GM12878 (cell line): ENCODE measurements at regions not wholly inside any gene's neighbourhood (a gene's known extent, or its start where the extent isn't known, plus 50 kb on each side); places are given as distances from the start of the nearest gene placed in this dataset.

Source experiments
- ATAC-seq: fragments of 200-7000 bp; cut with Tn5 transposase; 3 replicates; pipeline ENCODE4 v1.9.1; 2020; ENCODE audit warnings: mild to moderate bottlenecking, moderate library complexity
- BruUV-seq: library from RNA; stranded (reverse); fragments of 400-500 nt; replicated peaks from 2 replicates; lab custom pipeline; 2021; lab: Mats Ljungman, UMichigan
- CTCF ChIA-PET: fragments of 300-600 bp; sonication (Branson Sonifier 250); formaldehyde crosslinking; extraction: SDS; loops from one replicate; lab custom pipeline; 2021; ENCODE audit warnings: inconsistent platforms; lab: Yijun Ruan, JAX
- POLR2A ChIA-PET: fragments of 350-600 bp; formaldehyde crosslinking; extraction: SDS; loops from one replicate; lab custom pipeline; 2021; ENCODE audit warnings: inconsistent platforms; lab: Charles Lee
- RAD21 ChIA-PET: fragments of 300-600 bp; sonication (Branson Sonifier 250); formaldehyde crosslinking; loops from one replicate; lab custom pipeline; 2023; ENCODE audit warnings: antibody characterized with exemption; ENCODE audit not compliant: unreplicated experiment; lab: Charles Lee
- SMC1A ChIA-PET: fragments of 300-600 bp; sonication (Branson Sonifier 250); formaldehyde crosslinking; loops from one replicate; lab custom pipeline; 2023; ENCODE audit not compliant: unreplicated experiment, uncharacterized antibody; lab: Charles Lee
- DNase-seq: peaks from one replicate; pipeline ENCODE4 v3.0.0-alpha.2; 2011; ENCODE audit warnings: low read depth, low spot score
- FAIRE-seq: peaks from 3 replicates; lab custom pipeline; 2011; peaks lifted over from hg19 to GRCh38; lab: Jason Lieb, UNC
- H2AFZ ChIP-seq: 2 replicates; pipeline ENCODE4 v1.6.0; 2011; ENCODE audit warnings: low read depth, low read length, control low read depth; ENCODE audit not compliant: control insufficient read depth
- H3K27ac ChIP-seq: 2 replicates; pipeline ENCODE4 v1.5.1; 2011; ENCODE audit warnings: control low read depth; ENCODE audit not compliant: control insufficient read depth, insufficient read depth
- H3K27me3 ChIP-seq, 2 experiments: replicated peaks in 1 of 2; 2 replicates each; pipeline versions ENCODE4 v1.6.0 to v1.6.1; 2011; ENCODE audit warnings: low read length in 1 of 2; ENCODE audit not compliant: control insufficient read depth in 2 of 2, insufficient read depth in 2 of 2
- H3K36me3 ChIP-seq, 2 experiments: 2 replicates each; pipeline ENCODE4 v1.5.1; 2011; ENCODE audit warnings: low read length in 1 of 2; ENCODE audit not compliant: control insufficient read depth in 2 of 2, insufficient read depth in 2 of 2
- H3K4me1 ChIP-seq: 2 replicates; pipeline ENCODE4 v1.6.1; 2011; ENCODE audit warnings: mild to moderate bottlenecking, low read length, moderate library complexity, mixed read lengths; ENCODE audit not compliant: control insufficient read depth, insufficient read depth
- H3K4me2 ChIP-seq: 2 replicates; pipeline ENCODE4 v1.6.0; 2011; ENCODE audit warnings: control low read depth; ENCODE audit not compliant: control insufficient read depth, insufficient read depth
- H3K4me3 ChIP-seq: fragments of 200-600 bp; sonication (generic); 2 replicates; pipeline ENCODE4 v1.5.1; 2016
- H3K79me2 ChIP-seq: 2 replicates; pipeline ENCODE4 v1.6.0; 2011; ENCODE audit warnings: low read length; ENCODE audit not compliant: control insufficient read depth, insufficient read depth
- H3K9ac ChIP-seq: 2 replicates; pipeline ENCODE4 v1.8.0; 2011; ENCODE audit warnings: low read length, control low read depth, mixed read lengths; ENCODE audit not compliant: control insufficient read depth, insufficient read depth
- H3K9me3 ChIP-seq: replicated peaks from 3 replicates; pipeline ENCODE4 v1.5.1; 2011; ENCODE audit warnings: mild to moderate bottlenecking, low read length; ENCODE audit not compliant: control insufficient read depth, insufficient read depth
- H4K20me1 ChIP-seq: 2 replicates; pipeline ENCODE4 v1.6.0; 2011; ENCODE audit not compliant: control insufficient read depth, insufficient read depth
- BHLHE40 ChIP-seq, 2 experiments: fragments of 450-650 bp in 1 of 2; IDR thresholded peaks; 2 replicates each; pipeline ENCODE4 v1.6.1; 2011 to 2017; ENCODE audit warnings: low read depth in 2 of 2, borderline replicate concordance in 1 of 2, improper control_type of control experiment in 1 of 2, low read length in 1 of 2, mild to moderate bottlenecking in 1 of 2
- CHD2 ChIP-seq: IDR thresholded peaks from 2 replicates; pipeline ENCODE4 v1.6.1; 2011; ENCODE audit warnings: low read depth, low read length, improper control_type of control experiment, borderline replicate concordance
- EP300 ChIP-seq, 2 experiments: fragments of 150-350 bp in 1 of 2; IDR thresholded peaks; 2 replicates each; pipeline ENCODE4 v1.6.1; 2011 to 2012; ENCODE audit warnings: low read depth in 2 of 2, low read length in 2 of 2, borderline replicate concordance in 1 of 2, improper control_type of control experiment in 1 of 2, inconsistent platforms in 1 of 2; ENCODE audit not compliant: control insufficient read depth in 1 of 2
- FOS ChIP-seq: IDR thresholded peaks from 3 replicates; pipeline ENCODE4 v1.6.1; 2011; ENCODE audit warnings: borderline replicate concordance; ENCODE audit not compliant: insufficient read length; ENCODE audit errors: extremely low read depth
- JUNB ChIP-seq: IDR thresholded peaks from 2 replicates; pipeline ENCODE4 v1.6.1; 2016; ENCODE audit warnings: antibody characterized with exemption, mild to moderate bottlenecking
- KAT2A ChIP-seq: conservative IDR thresholded peaks from 2 replicates; pipeline ENCODE4 v1.6.1; 2011; ENCODE audit warnings: low read depth, low read length; ENCODE audit not compliant: control insufficient read depth
- MYC ChIP-seq: IDR thresholded peaks from 2 replicates; pipeline ENCODE4 v1.6.1; 2011; ENCODE audit warnings: mild to moderate bottlenecking, low read length, moderate library complexity, inconsistent platforms; ENCODE audit not compliant: insufficient read depth, insufficient replicate concordance, insufficient read length, severe bottlenecking
- NFXL1 ChIP-seq: fragments of 450-650 bp; IDR thresholded peaks from 2 replicates; pipeline ENCODE4 v1.6.1; 2017; ENCODE audit warnings: antibody characterized with exemption, mild to moderate bottlenecking, borderline replicate concordance
- POLR2A ChIP-seq: IDR thresholded peaks from 2 replicates; pipeline ENCODE4 v1.6.1; 2011; ENCODE audit warnings: low read depth, mild to moderate bottlenecking, low read length
- WRNIP1 ChIP-seq: IDR thresholded peaks from 2 replicates; pipeline ENCODE4 v1.6.1; 2011; ENCODE audit warnings: low read depth, low read length, improper control_type of control experiment, borderline replicate concordance
- ZNF274 ChIP-seq: IDR thresholded peaks from one replicate; pipeline ENCODE4 v1.8.0; 2011; ENCODE audit not compliant: insufficient read length, insufficient read depth
- ZNF622 ChIP-seq: fragments of 450-650 bp; IDR thresholded peaks from 2 replicates; pipeline ENCODE4 v1.6.1; 2017; ENCODE audit warnings: mild to moderate bottlenecking, inconsistent platforms
- ZSCAN29 ChIP-seq: fragments of 450-650 bp; IDR thresholded peaks from 2 replicates; pipeline ENCODE4 v1.6.1; 2017; ENCODE audit warnings: mild to moderate bottlenecking, moderate library complexity
- ZZZ3 ChIP-seq: IDR thresholded peaks from 2 replicates; pipeline ENCODE4 v1.6.1; 2011; ENCODE audit warnings: low read depth; ENCODE audit not compliant: control insufficient read depth, insufficient read length
- WGBS: methylation state at CpG from one replicate; pipeline ENCODE4 v1.1.6; 2016; ENCODE audit warnings: low lambda C conversion rate; ENCODE audit not compliant: insufficient replicate concordance, insufficient coverage; ENCODE audit errors: missing lambda C conversion rate; 5-methylcytosine and 5-hydroxymethylcytosine counted together
- in situ Hi-C: fragments of 300-500 bp; cut with MboI; formaldehyde crosslinking; loops from 9 replicates; pipeline ENCODE4 v1.14.3; 2018; ENCODE audit warnings: mixed read lengths
- intact Hi-C: fragments of 100-400 bp; cut with micrococcal nuclease; formaldehyde crosslinking; loops from one replicate; pipeline ENCODE4 v1.14.2; 2022; ENCODE audit not compliant: unreplicated experiment
- TF ChIP-seq, protein P1 (sequence below): fragments of 450-650 bp; IDR thresholded peaks from 2 replicates; pipeline ENCODE4 v1.6.1; 2016; ENCODE audit warnings: mild to moderate bottlenecking
- TF ChIP-seq, protein P2 (sequence below): IDR thresholded peaks from 2 replicates; pipeline ENCODE4 v1.6.1; 2012; ENCODE audit warnings: mild to moderate bottlenecking, low read depth, low read length

DNA sequence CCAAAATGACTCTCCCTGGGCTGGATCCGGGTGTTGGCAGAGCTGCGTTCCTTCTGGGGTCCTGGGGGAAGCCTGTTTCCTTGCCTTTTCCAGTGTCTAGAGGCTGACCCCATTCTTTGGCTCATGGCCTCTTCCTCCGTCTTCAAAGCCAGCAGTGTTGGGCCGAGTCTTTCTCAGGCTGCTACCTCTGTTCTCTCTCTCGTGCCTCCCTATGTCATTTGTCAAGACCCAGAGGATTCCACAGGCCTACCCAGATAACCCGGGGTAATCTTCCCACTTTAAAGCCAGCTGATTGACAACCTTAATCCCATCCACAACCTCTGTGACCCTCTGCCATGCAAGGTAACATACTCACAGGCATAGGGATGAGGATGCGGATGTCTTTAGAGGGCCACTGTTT, 55.0 kb upstream of the KCNMB1 start:
- H3K4me1 ChIP-seq = no peaks in the 10 kb centered on the region
- H3K9ac ChIP-seq = no peak overlapping the region
- RAD21 ChIA-PET = no interaction called here
- TF ChIP-seq KAT2A = no peak
- TF ChIP-seq JUNB = no peak
- no peak for TF ChIP-seq POLR2A
- no peak for TF ChIP-seq ZSCAN29
- no peak for TF ChIP-seq MYC
- TF ChIP-seq ZNF274 = no peak
- TF ChIP-seq NFXL1 = no peak
- TF ChIP-seq EP300 (IDR thresholded peaks at IDR 0.05; ENCODE audit: borderline replicate concordance in 1 of 2, control insufficient read depth in 1 of 2, low read depth in 2 of 2, low read length in 2 of 2) = no peak
- no peak for TF ChIP-seq CHD2
- no peak for TF ChIP-seq BHLHE40 (IDR thresholded peaks at IDR 0.05; ENCODE audit: borderline replicate concordance in 1 of 2, low read depth in 2 of 2, low read length in 1 of 2)
- TF ChIP-seq, protein P1, sequence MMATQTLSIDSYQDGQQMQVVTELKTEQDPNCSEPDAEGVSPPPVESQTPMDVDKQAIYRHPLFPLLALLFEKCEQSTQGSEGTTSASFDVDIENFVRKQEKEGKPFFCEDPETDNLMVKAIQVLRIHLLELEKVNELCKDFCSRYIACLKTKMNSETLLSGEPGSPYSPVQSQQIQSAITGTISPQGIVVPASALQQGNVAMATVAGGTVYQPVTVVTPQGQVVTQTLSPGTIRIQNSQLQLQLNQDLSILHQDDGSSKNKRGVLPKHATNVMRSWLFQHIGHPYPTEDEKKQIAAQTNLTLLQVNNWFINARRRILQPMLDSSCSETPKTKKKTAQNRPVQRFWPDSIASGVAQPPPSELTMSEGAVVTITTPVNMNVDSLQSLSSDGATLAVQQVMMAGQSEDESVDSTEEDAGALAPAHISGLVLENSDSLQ = no peak
- TF ChIP-seq WRNIP1 = no peak
- no peak for TF ChIP-seq ZNF622
- TF ChIP-seq, protein P2, sequence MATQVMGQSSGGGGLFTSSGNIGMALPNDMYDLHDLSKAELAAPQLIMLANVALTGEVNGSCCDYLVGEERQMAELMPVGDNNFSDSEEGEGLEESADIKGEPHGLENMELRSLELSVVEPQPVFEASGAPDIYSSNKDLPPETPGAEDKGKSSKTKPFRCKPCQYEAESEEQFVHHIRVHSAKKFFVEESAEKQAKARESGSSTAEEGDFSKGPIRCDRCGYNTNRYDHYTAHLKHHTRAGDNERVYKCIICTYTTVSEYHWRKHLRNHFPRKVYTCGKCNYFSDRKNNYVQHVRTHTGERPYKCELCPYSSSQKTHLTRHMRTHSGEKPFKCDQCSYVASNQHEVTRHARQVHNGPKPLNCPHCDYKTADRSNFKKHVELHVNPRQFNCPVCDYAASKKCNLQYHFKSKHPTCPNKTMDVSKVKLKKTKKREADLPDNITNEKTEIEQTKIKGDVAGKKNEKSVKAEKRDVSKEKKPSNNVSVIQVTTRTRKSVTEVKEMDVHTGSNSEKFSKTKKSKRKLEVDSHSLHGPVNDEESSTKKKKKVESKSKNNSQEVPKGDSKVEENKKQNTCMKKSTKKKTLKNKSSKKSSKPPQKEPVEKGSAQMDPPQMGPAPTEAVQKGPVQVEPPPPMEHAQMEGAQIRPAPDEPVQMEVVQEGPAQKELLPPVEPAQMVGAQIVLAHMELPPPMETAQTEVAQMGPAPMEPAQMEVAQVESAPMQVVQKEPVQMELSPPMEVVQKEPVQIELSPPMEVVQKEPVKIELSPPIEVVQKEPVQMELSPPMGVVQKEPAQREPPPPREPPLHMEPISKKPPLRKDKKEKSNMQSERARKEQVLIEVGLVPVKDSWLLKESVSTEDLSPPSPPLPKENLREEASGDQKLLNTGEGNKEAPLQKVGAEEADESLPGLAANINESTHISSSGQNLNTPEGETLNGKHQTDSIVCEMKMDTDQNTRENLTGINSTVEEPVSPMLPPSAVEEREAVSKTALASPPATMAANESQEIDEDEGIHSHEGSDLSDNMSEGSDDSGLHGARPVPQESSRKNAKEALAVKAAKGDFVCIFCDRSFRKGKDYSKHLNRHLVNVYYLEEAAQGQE = no peak
- TF ChIP-seq ZZZ3 = no peak
- no peak for TF ChIP-seq FOS
- intact Hi-C loops (no loop called here), in situ Hi-C loops (no loop called here)
- H3K27ac ChIP-seq = no peak overlapping the region
- 39% methylated on average over 7 of the region's 7 CpGs for WGBS
- CTCF ChIA-PET = interaction anchor here (1.0 kb wide), 1 partner anchor 9 kb away, joined by 3 read pairs; no protein-coding TSS in a partner anchor
- POLR2A ChIA-PET = no interaction called here
- SMC1A ChIA-PET = no interaction called here
- DNase-seq (no peak), ATAC-seq (no peak), FAIRE-seq (no peak)
- peaks cover 0 to 3% of the 10 kb centered on the region in 2 experiments; a peak in 2 of 4 replicates for H3K27me3 ChIP-seq
- H4K20me1 ChIP-seq = no peaks in the 10 kb centered on the region
- no peaks in the 10 kb centered on the region; the same call in 2 of the 3 replicates for H3K9me3 ChIP-seq
- no peak overlapping the region for H3K4me3 ChIP-seq
- H3K4me2 ChIP-seq = no peak overlapping the region
- H3K36me3 ChIP-seq = no peaks in the 10 kb centered on the region
- BruUV-seq = no TSS peak
- H2AFZ ChIP-seq = no peak overlapping the region
- H3K79me2 ChIP-seq = no peaks in the 10 kb centered on the region
